ENCODE measurements at regions not wholly inside any gene's neighbourhood (a gene's known extent, or its start where the extent isn't known, plus 50 kb on each side); places are given as distances from the start of the nearest gene placed in this dataset.
"Not testable (repeated sequence)": the region's sequence is repeated elsewhere in the genome, so short reads cannot be mapped to it uniquely, and the experiment has no call there.

- H3K36me3 Mint-ChIP-seq (ENCODE audit: unreplicated experiment) = no peaks in the 10 kb centered on the region
- no peak for DNase-seq (ENCODE audit: extremely low spot score, unreplicated experiment)
- TF ChIP-seq, protein P1, sequence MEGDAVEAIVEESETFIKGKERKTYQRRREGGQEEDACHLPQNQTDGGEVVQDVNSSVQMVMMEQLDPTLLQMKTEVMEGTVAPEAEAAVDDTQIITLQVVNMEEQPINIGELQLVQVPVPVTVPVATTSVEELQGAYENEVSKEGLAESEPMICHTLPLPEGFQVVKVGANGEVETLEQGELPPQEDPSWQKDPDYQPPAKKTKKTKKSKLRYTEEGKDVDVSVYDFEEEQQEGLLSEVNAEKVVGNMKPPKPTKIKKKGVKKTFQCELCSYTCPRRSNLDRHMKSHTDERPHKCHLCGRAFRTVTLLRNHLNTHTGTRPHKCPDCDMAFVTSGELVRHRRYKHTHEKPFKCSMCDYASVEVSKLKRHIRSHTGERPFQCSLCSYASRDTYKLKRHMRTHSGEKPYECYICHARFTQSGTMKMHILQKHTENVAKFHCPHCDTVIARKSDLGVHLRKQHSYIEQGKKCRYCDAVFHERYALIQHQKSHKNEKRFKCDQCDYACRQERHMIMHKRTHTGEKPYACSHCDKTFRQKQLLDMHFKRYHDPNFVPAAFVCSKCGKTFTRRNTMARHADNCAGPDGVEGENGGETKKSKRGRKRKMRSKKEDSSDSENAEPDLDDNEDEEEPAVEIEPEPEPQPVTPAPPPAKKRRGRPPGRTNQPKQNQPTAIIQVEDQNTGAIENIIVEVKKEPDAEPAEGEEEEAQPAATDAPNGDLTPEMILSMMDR (IDR thresholded peaks at IDR 0.05) = no peak
- no peak overlapping the region for H3K4me3 Mint-ChIP-seq (ENCODE audit: unreplicated experiment)
- H3K27ac Mint-ChIP-seq (ENCODE audit: unreplicated experiment) = no peak overlapping the region
- no peaks in the 10 kb centered on the region for H3K4me1 Mint-ChIP-seq (ENCODE audit: unreplicated experiment)
- no peaks in the 10 kb centered on the region for H3K9me3 Mint-ChIP-seq (ENCODE audit: unreplicated experiment)
- no peaks in the 10 kb centered on the region for H3K27me3 Mint-ChIP-seq (ENCODE audit: unreplicated experiment)
These were observed 415.0 kb downstream of the CPS1 start for GRCh38 chr2:210971431-210971830.

GRCh38 chr2:210986806-210987205, 430.4 kb downstream of the CPS1 start:
- not testable (repeated sequence) for H3K27ac Mint-ChIP-seq (ENCODE audit: unreplicated experiment); DNase-seq (ENCODE audit: extremely low spot score, unreplicated experiment); H3K4me1 Mint-ChIP-seq (ENCODE audit: unreplicated experiment); H3K36me3 Mint-ChIP-seq (ENCODE audit: unreplicated experiment); H3K9me3 Mint-ChIP-seq (ENCODE audit: unreplicated experiment); H3K4me3 Mint-ChIP-seq (ENCODE audit: unreplicated experiment); H3K27me3 Mint-ChIP-seq (ENCODE audit: unreplicated experiment)

DNA sequence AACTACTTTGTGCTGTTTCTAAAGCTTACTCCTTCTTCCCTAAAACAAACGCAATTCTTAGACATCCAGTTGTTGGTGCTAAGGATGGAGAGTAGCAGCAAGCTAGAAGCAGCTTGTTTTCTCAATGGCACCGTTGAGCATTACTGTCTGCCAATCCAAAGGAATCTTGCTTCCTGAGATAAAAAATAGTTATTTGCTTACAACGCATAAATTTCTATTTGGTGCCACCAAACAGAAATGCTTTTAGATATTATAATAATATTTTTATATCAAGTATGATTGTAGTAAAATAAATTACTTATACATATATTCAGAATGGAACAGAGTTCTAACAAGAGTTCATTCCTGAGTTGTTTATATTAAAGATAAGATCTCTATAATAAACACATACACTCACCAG, 434.7 kb downstream of the CPS1 start:
- Mint-ChIP-seq H3K9me3 (ENCODE audit: unreplicated experiment) (peaks cover 10% of the 10 kb centered on the region), H3K4me1 (ENCODE audit: unreplicated experiment) (no peaks in the 10 kb centered on the region), H3K36me3 (ENCODE audit: unreplicated experiment) (no peaks in the 10 kb centered on the region), H3K4me3 (ENCODE audit: unreplicated experiment) (no peak overlapping the region), H3K27ac (ENCODE audit: unreplicated experiment) (no peak overlapping the region), H3K27me3 (ENCODE audit: unreplicated experiment) (no peaks in the 10 kb centered on the region)
- TF ChIP-seq, protein P1 (IDR thresholded peaks at IDR 0.05) = no peak
- DNase-seq (ENCODE audit: extremely low spot score, unreplicated experiment) = no peak

GRCh38 chr2:210994104-210994503, 437.7 kb downstream of the CPS1 start:
- H3K27me3 Mint-ChIP-seq (ENCODE audit: unreplicated experiment) = no peaks in the 10 kb centered on the region
- peaks cover 10% of the 10 kb centered on the region for H3K9me3 Mint-ChIP-seq (ENCODE audit: unreplicated experiment)
- H3K27ac Mint-ChIP-seq (ENCODE audit: unreplicated experiment) = no peak overlapping the region
- TF ChIP-seq, protein P1 (IDR thresholded peaks at IDR 0.05) = no peak
- H3K36me3 Mint-ChIP-seq (ENCODE audit: unreplicated experiment) = no peaks in the 10 kb centered on the region
- no peak for DNase-seq (ENCODE audit: extremely low spot score, unreplicated experiment)
- no peak overlapping the region for H3K4me3 Mint-ChIP-seq (ENCODE audit: unreplicated experiment)
- peaks cover 3% of the 10 kb centered on the region for H3K4me1 Mint-ChIP-seq (ENCODE audit: unreplicated experiment)

GRCh38 chr2:210997373-210997772, 441.0 kb downstream of the CPS1 start:
- Mint-ChIP-seq H3K27me3 (ENCODE audit: unreplicated experiment) (no peaks in the 10 kb centered on the region), H3K27ac (ENCODE audit: unreplicated experiment) (no peak overlapping the region), H3K36me3 (ENCODE audit: unreplicated experiment) (no peaks in the 10 kb centered on the region), H3K4me3 (ENCODE audit: unreplicated experiment) (no peak overlapping the region), H3K9me3 (ENCODE audit: unreplicated experiment) (peaks cover 10% of the 10 kb centered on the region), H3K4me1 (ENCODE audit: unreplicated experiment) (peaks cover 3% of the 10 kb centered on the region)
- no peak for DNase-seq (ENCODE audit: extremely low spot score, unreplicated experiment)
- TF ChIP-seq, protein P1 (IDR thresholded peaks at IDR 0.05) = no peak

GRCh38 chr2:210998334-210998733, 441.9 kb downstream of the CPS1 start:
- Mint-ChIP-seq H3K27ac (ENCODE audit: unreplicated experiment) (no peak overlapping the region), H3K4me3 (ENCODE audit: unreplicated experiment) (no peak overlapping the region), H3K4me1 (ENCODE audit: unreplicated experiment) (peaks cover 3% of the 10 kb centered on the region), H3K36me3 (ENCODE audit: unreplicated experiment) (no peaks in the 10 kb centered on the region), H3K27me3 (ENCODE audit: unreplicated experiment) (no peaks in the 10 kb centered on the region), H3K9me3 (ENCODE audit: unreplicated experiment) (peaks cover 10% of the 10 kb centered on the region)
- TF ChIP-seq, protein P1 (IDR thresholded peaks at IDR 0.05) = no peak
- no peak for DNase-seq (ENCODE audit: extremely low spot score, unreplicated experiment)

Measured in osteocyte (in vitro differentiated cells).